ENCODE measurements at regions not wholly inside any gene's neighbourhood (a gene's known extent, or its start where the extent isn't known, plus 50 kb on each side); places are given as distances from the start of the nearest gene placed in this dataset.

- no peak overlapping the region for H3K9ac ChIP-seq (ENCODE audit: insufficient read depth, low read length)
- no peaks in the 10 kb centered on the region for H3K79me2 ChIP-seq (ENCODE audit: control insufficient read depth, insufficient read depth, low read length)
- H3K4me2 ChIP-seq (ENCODE audit: extremely low read depth, insufficient read depth, low read length), result no peak overlapping the region
- H4K20me1 ChIP-seq (ENCODE audit: control insufficient read depth, extremely low read depth, insufficient read depth, low read length), result no peaks in the 10 kb centered on the region
- H3K4me3 ChIP-seq (replicated peaks in 1 of 4; ENCODE audit: control extremely low read depth in 1 of 4, insufficient read depth in 1 of 4, low read depth in 3 of 4, low read length in 4 of 4), result no peak overlapping the region
- H3K36me3 ChIP-seq (ENCODE audit: control insufficient read depth, insufficient read depth, low read length), result no peaks in the 10 kb centered on the region
- no peaks in the 10 kb centered on the region for H3K4me1 ChIP-seq (ENCODE audit: control insufficient read depth, extremely low read depth, insufficient read depth, low read length)
- no peaks in the 10 kb centered on the region for H3K27me3 ChIP-seq (ENCODE audit: control insufficient read depth, insufficient read depth, low read length)
- H3K9me3 ChIP-seq (ENCODE audit: control insufficient read depth, insufficient read depth, low read depth, low read length), result no peaks in the 10 kb centered on the region
- H2AFZ ChIP-seq (ENCODE audit: low read length), result no peak overlapping the region
- no peak overlapping the region for H3K27ac ChIP-seq (ENCODE audit: insufficient read depth, low read length)
- TF ChIP-seq CTCF (conservative IDR thresholded peaks at IDR 0.05 in 1 of 2, IDR thresholded peaks at IDR 0.05 in 1 of 2; ENCODE audit: low read depth in 1 of 2, low read length in 2 of 2) (no peak), EZH2 (IDR thresholded peaks at IDR 0.05; ENCODE audit: low read length, missing control alignments) (no peak)
- no peak for DNase-seq (ENCODE audit: low read depth in 2 of 2)
Observed at GRCh38 chr18:75141734-75142133, 67.2 kb downstream of the PTGR3 start.

GRCh38 chr18:75141166-75141565, 67.8 kb downstream of the PTGR3 start:
- TF ChIP-seq EZH2 (IDR thresholded peaks at IDR 0.05; ENCODE audit: low read length, missing control alignments) (no peak), CTCF (conservative IDR thresholded peaks at IDR 0.05 in 1 of 2, IDR thresholded peaks at IDR 0.05 in 1 of 2; ENCODE audit: low read depth in 1 of 2, low read length in 2 of 2) (no peak)

GRCh38 chr18:75140296-75140695, 68.6 kb downstream of the PTGR3 start:
- Histone ChIP-seq H3K36me3 (ENCODE audit: control insufficient read depth, insufficient read depth, low read length) (no peaks in the 10 kb centered on the region), H3K9me3 (ENCODE audit: control insufficient read depth, insufficient read depth, low read depth, low read length) (no peaks in the 10 kb centered on the region), H4K20me1 (ENCODE audit: control insufficient read depth, extremely low read depth, insufficient read depth, low read length) (no peaks in the 10 kb centered on the region), H3K4me1 (ENCODE audit: control insufficient read depth, extremely low read depth, insufficient read depth, low read length) (no peaks in the 10 kb centered on the region), H3K4me2 (ENCODE audit: extremely low read depth, insufficient read depth, low read length) (no peak overlapping the region), H2AFZ (ENCODE audit: low read length) (no peak overlapping the region), H3K4me3 (replicated peaks in 1 of 4; ENCODE audit: control extremely low read depth in 1 of 4, insufficient read depth in 1 of 4, low read depth in 3 of 4, low read length in 4 of 4) (no peak overlapping the region), H3K9ac (ENCODE audit: insufficient read depth, low read length) (no peak overlapping the region), H3K79me2 (ENCODE audit: control insufficient read depth, insufficient read depth, low read length) (no peaks in the 10 kb centered on the region), H3K27ac (ENCODE audit: insufficient read depth, low read length) (no peak overlapping the region), H3K27me3 (ENCODE audit: control insufficient read depth, insufficient read depth, low read length) (no peaks in the 10 kb centered on the region)
- DNase-seq (ENCODE audit: low read depth in 2 of 2), result no peak
- no peak for TF ChIP-seq EZH2 (IDR thresholded peaks at IDR 0.05; ENCODE audit: low read length, missing control alignments)
- no peak for TF ChIP-seq CTCF (conservative IDR thresholded peaks at IDR 0.05 in 1 of 2, IDR thresholded peaks at IDR 0.05 in 1 of 2; ENCODE audit: low read depth in 1 of 2, low read length in 2 of 2)

More at GRCh38 chr18:75141166-75141565, 67.8 kb downstream of the PTGR3 start:
- Histone ChIP-seq H3K9me3 (ENCODE audit: control insufficient read depth, insufficient read depth, low read depth, low read length) (no peaks in the 10 kb centered on the region), H3K36me3 (ENCODE audit: control insufficient read depth, insufficient read depth, low read length) (no peaks in the 10 kb centered on the region), H3K27me3 (ENCODE audit: control insufficient read depth, insufficient read depth, low read length) (no peaks in the 10 kb centered on the region), H3K9ac (ENCODE audit: insufficient read depth, low read length) (no peak overlapping the region), H3K79me2 (ENCODE audit: control insufficient read depth, insufficient read depth, low read length) (no peaks in the 10 kb centered on the region), H2AFZ (ENCODE audit: low read length) (no peak overlapping the region), H3K4me2 (ENCODE audit: extremely low read depth, insufficient read depth, low read length) (no peak overlapping the region), H3K27ac (ENCODE audit: insufficient read depth, low read length) (no peak overlapping the region), H3K4me3 (replicated peaks in 1 of 4; ENCODE audit: control extremely low read depth in 1 of 4, insufficient read depth in 1 of 4, low read depth in 3 of 4, low read length in 4 of 4) (no peak overlapping the region), H3K4me1 (ENCODE audit: control insufficient read depth, extremely low read depth, insufficient read depth, low read length) (no peaks in the 10 kb centered on the region), H4K20me1 (ENCODE audit: control insufficient read depth, extremely low read depth, insufficient read depth, low read length) (no peaks in the 10 kb centered on the region)
- no peak for DNase-seq (ENCODE audit: low read depth in 2 of 2)

All from fibroblast of lung (primary cell).